Muscle layer of colon (tissue), 2 donors: ENCODE measurements at regions not wholly inside any gene's neighbourhood (a gene's known extent, or its start where the extent isn't known, plus 50 kb on each side); places are given as distances from the start of the nearest gene placed in this dataset.
"Not testable (repeated sequence)": the region's sequence is repeated elsewhere in the genome, so short reads cannot be mapped to it uniquely, and the experiment has no call there.

Experiments
- H3K27ac ChIP-seq: one replicate; pipeline ENCODE4 v1.7.0; 2013; ENCODE audit warnings: low read depth, mild to moderate bottlenecking, low read length, moderate library complexity
- H3K27me3 ChIP-seq, 2 donors: one replicate each; pipeline ENCODE4 v1.7.0; 2013; ENCODE audit warnings: low read length in 2 of 2, mild to moderate bottlenecking in 2 of 2; ENCODE audit not compliant: insufficient read depth in 2 of 2, control insufficient read depth in 1 of 2
- H3K36me3 ChIP-seq: one replicate; pipeline ENCODE4 v1.7.0; 2013; ENCODE audit warnings: mild to moderate bottlenecking, low read length; ENCODE audit not compliant: insufficient read depth
- H3K4me1 ChIP-seq: one replicate; pipeline ENCODE4 v1.7.0; 2013; ENCODE audit warnings: mild to moderate bottlenecking, low read length; ENCODE audit not compliant: insufficient read depth
- H3K4me3 ChIP-seq, 2 donors: one replicate each; pipeline ENCODE4 v1.7.0; 2013; ENCODE audit warnings: low read length in 2 of 2, low read depth in 1 of 2, mild to moderate bottlenecking in 1 of 2, moderate library complexity in 1 of 2
- H3K9ac ChIP-seq: one replicate; pipeline ENCODE4 v1.7.0; 2013; ENCODE audit warnings: low read length
- H3K9me3 ChIP-seq: one replicate; pipeline ENCODE4 v1.7.0; 2013; ENCODE audit warnings: mild to moderate bottlenecking, low read length
- donor health status: abdominal sarcoma.
- donor health status: Adenocarcinoma of cecum.

- H3K36me3 ChIP-seq, result no peaks in the 10 kb centered on the region
- no peak overlapping the region for H3K4me3 ChIP-seq
- H3K9me3 ChIP-seq, result no peaks in the 10 kb centered on the region
- no peaks in the 10 kb centered on the region for H3K4me1 ChIP-seq
- no peaks in the 10 kb centered on the region for H3K27me3 ChIP-seq
- no peak overlapping the region for H3K27ac ChIP-seq
- H3K9ac ChIP-seq, result no peak overlapping the region
Measured at GRCh38 chr18:9039441-9040071, 62.9 kb upstream of the NDUFV2 start.

GRCh38 chr18:9042766-9043481, 59.6 kb upstream of the NDUFV2 start:
- Histone ChIP-seq H3K36me3 (no peaks in the 10 kb centered on the region), H3K9me3 (no peaks in the 10 kb centered on the region), H3K9ac (no peak overlapping the region), H3K27me3 (no peaks in the 10 kb centered on the region), H3K4me3 (no peak overlapping the region), H3K4me1 (no peaks in the 10 kb centered on the region), H3K27ac (no peak overlapping the region)

- Histone ChIP-seq H3K4me3 (no peak overlapping the region), H3K36me3 (no peaks in the 10 kb centered on the region), H3K9ac (no peak overlapping the region), H3K27ac (no peak overlapping the region), H3K27me3 (no peaks in the 10 kb centered on the region), H3K9me3 (no peaks in the 10 kb centered on the region), H3K4me1 (no peaks in the 10 kb centered on the region)
Measured at GRCh38 chr18:9043581-9043980, 58.9 kb upstream of the NDUFV2 start.

- no peak overlapping the region for H3K9ac ChIP-seq
- no peaks in the 10 kb centered on the region for H3K27me3 ChIP-seq
- no peak overlapping the region for H3K4me3 ChIP-seq
- H3K4me1 ChIP-seq, result no peaks in the 10 kb centered on the region
- no peak overlapping the region for H3K27ac ChIP-seq
- H3K36me3 ChIP-seq, result no peaks in the 10 kb centered on the region
- no peaks in the 10 kb centered on the region for H3K9me3 ChIP-seq
Measured at GRCh38 chr18:9047715-9048114, 54.8 kb upstream of the NDUFV2 start.

- no peaks in the 10 kb centered on the region for H3K9me3 ChIP-seq
- H3K36me3 ChIP-seq, result no peaks in the 10 kb centered on the region
- H3K4me3 ChIP-seq, result no peak overlapping the region
- H3K27me3 ChIP-seq, result no peaks in the 10 kb centered on the region
- H3K9ac ChIP-seq, result no peak overlapping the region
- no peak overlapping the region for H3K27ac ChIP-seq
- no peaks in the 10 kb centered on the region for H3K4me1 ChIP-seq
Measured at GRCh38 chr18:9048236-9048635, 54.3 kb upstream of the NDUFV2 start.

- Histone ChIP-seq H3K9me3 (no peaks in the 10 kb centered on the region), H3K27me3 (no peaks in the 10 kb centered on the region), H3K4me3 (no peak overlapping the region), H3K36me3 (no peaks in the 10 kb centered on the region), H3K4me1 (no peaks in the 10 kb centered on the region), H3K27ac (no peak overlapping the region), H3K9ac (no peak overlapping the region)
Measured at GRCh38 chr18:9048808-9049494, 53.5 kb upstream of the NDUFV2 start.

- no peak overlapping the region for H3K4me3 ChIP-seq
- no peaks in the 10 kb centered on the region for H3K9me3 ChIP-seq
- H3K9ac ChIP-seq, result no peak overlapping the region
Measured at GRCh38 chr18:9049495-9049809, 53.0 kb upstream of the NDUFV2 start.

GRCh38 chr18:9050628-9051284, 51.7 kb upstream of the NDUFV2 start:
- H3K4me3 ChIP-seq, H3K9me3 ChIP-seq, H3K4me1 ChIP-seq, H3K27me3 ChIP-seq, H3K27ac ChIP-seq, H3K9ac ChIP-seq, H3K36me3 ChIP-seq: not testable (repeated sequence)

More at GRCh38 chr18:9049495-9049809, 53.0 kb upstream of the NDUFV2 start:
- no peaks in the 10 kb centered on the region for H3K36me3 ChIP-seq
- no peak overlapping the region for H3K27ac ChIP-seq
- H3K4me1 ChIP-seq, result no peaks in the 10 kb centered on the region
- no peaks in the 10 kb centered on the region for H3K27me3 ChIP-seq
